ENCODE measurements at regions not wholly inside any gene's neighbourhood (a gene's known extent, or its start where the extent isn't known, plus 50 kb on each side); places are given as distances from the start of the nearest gene placed in this dataset.

DNA sequence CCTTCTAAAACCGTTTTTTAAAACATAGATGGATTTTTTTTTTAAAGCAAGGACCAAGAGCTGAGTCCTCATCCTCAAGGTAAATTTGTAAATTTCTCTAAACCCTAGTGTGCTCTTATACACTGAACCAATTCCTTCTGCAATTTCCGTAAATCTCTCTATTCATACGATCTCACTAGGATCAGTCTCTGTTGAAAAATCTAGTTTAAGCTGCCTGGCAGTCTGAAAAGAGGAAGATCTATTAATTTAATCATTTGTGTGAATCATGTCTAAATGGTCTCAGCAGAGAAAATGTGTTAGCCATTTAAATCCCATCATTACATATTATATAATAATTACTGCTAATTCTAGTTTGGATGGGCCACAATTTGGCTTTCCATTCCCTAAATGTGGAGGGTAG is 184.2 kb upstream of the TSHZ2 start:
- no peak overlapping the region for H3K27ac Mint-ChIP-seq
- TF ChIP-seq, protein P1, sequence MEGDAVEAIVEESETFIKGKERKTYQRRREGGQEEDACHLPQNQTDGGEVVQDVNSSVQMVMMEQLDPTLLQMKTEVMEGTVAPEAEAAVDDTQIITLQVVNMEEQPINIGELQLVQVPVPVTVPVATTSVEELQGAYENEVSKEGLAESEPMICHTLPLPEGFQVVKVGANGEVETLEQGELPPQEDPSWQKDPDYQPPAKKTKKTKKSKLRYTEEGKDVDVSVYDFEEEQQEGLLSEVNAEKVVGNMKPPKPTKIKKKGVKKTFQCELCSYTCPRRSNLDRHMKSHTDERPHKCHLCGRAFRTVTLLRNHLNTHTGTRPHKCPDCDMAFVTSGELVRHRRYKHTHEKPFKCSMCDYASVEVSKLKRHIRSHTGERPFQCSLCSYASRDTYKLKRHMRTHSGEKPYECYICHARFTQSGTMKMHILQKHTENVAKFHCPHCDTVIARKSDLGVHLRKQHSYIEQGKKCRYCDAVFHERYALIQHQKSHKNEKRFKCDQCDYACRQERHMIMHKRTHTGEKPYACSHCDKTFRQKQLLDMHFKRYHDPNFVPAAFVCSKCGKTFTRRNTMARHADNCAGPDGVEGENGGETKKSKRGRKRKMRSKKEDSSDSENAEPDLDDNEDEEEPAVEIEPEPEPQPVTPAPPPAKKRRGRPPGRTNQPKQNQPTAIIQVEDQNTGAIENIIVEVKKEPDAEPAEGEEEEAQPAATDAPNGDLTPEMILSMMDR (IDR thresholded peaks at IDR 0.05) = no peak
- no peaks in the 10 kb centered on the region for H3K27me3 Mint-ChIP-seq (ENCODE audit: insufficient read depth)
- no peak overlapping the region for H3K4me3 Mint-ChIP-seq
- peaks cover 36% of the 10 kb centered on the region for H3K9me3 Mint-ChIP-seq
- peaks cover 4% of the 10 kb centered on the region; the same call in 1 of the 2 replicates for H3K36me3 Mint-ChIP-seq (ENCODE audit: low read depth)
- no peak for DNase-seq
- no peaks in the 10 kb centered on the region for H3K4me1 Mint-ChIP-seq (ENCODE audit: low read depth)

DNA sequence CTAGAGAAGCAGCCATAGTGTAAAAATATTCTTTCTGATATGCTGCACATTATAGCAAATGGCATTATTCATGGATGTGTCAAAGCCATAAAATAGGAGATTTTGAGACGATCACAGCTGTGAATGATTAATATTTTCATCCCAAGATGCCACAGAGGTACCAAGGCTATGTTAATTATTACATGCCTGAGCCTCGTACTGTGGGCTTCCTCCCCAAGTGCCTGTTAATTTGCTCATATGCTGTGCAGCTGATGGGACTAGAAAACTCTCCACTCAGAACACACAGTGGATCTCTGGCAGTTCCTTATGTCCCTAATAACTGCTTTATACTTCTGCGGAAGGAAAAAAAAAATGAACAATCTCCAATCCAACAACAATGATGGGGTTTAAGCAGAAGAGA is 184.9 kb upstream of the TSHZ2 start:
- peaks cover 4% of the 10 kb centered on the region; the same call in 1 of the 2 replicates for H3K36me3 Mint-ChIP-seq (ENCODE audit: low read depth)
- H3K27ac Mint-ChIP-seq = no peak overlapping the region
- TF ChIP-seq, protein P1 (IDR thresholded peaks at IDR 0.05) = no peak
- no peaks in the 10 kb centered on the region for H3K4me1 Mint-ChIP-seq (ENCODE audit: low read depth)
- no peaks in the 10 kb centered on the region for H3K27me3 Mint-ChIP-seq (ENCODE audit: insufficient read depth)
- peaks cover 36% of the 10 kb centered on the region for H3K9me3 Mint-ChIP-seq
- no peak for DNase-seq
- H3K4me3 Mint-ChIP-seq = no peak overlapping the region

DNA sequence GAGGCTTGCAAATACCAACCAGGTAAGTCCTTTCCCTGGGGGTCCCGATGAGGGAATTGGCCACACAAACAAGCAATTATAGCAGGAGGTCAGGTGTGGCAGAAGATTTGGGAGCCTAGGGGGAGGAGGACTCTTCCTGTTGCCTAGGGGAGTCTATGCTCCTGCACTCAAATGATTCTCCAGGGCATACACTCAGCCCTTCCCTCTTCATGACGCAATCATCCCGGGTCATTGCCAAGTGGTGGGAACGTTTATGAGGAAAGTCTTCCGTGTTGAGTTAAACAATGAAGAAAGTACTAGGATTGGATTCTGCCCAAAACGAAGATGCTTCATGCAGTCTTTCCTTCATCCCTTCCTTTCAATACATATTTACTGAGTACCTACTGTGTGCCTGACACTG is 186.5 kb upstream of the TSHZ2 start:
- Mint-ChIP-seq H3K9me3 (peaks cover 35% of the 10 kb centered on the region), H3K27ac (no peak overlapping the region), H3K4me1 (ENCODE audit: low read depth) (no peaks in the 10 kb centered on the region), H3K27me3 (ENCODE audit: insufficient read depth) (peaks cover 1% of the 10 kb centered on the region; the same call in 1 of the 2 replicates), H3K4me3 (no peak overlapping the region), H3K36me3 (ENCODE audit: low read depth) (peaks cover 4% of the 10 kb centered on the region; the same call in 1 of the 2 replicates)
- no peak for DNase-seq
- TF ChIP-seq, protein P1 (IDR thresholded peaks at IDR 0.05) = no peak

DNA sequence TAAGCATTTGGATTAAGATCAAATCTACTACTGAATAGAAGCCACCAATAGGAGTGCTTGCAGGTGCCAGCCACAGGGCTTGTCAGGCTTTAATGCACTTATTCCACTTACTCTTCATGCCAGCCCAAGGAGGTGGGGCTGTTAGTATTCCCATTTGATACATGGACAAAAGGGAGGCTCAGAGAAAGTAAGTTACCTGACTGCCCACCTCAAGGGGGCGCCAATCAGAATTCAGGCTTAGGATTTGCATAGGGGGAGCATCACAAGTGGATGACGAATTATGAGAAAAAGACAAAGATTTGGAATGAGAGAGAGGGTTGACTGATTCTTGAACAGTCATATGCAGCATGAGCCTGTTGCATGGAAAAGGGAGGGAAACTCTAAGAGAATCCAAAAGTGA is 188.4 kb upstream of the TSHZ2 start:
- H3K4me3 Mint-ChIP-seq = no peak overlapping the region
- no peak overlapping the region for H3K27ac Mint-ChIP-seq
- peaks cover 1% of the 10 kb centered on the region; the same call in 1 of the 2 replicates for H3K27me3 Mint-ChIP-seq (ENCODE audit: insufficient read depth)
- no peaks in the 10 kb centered on the region for H3K4me1 Mint-ChIP-seq (ENCODE audit: low read depth)
- peaks cover 32% of the 10 kb centered on the region for H3K9me3 Mint-ChIP-seq
- peaks cover 4% of the 10 kb centered on the region; the same call in 1 of the 2 replicates for H3K36me3 Mint-ChIP-seq (ENCODE audit: low read depth)
- DNase-seq = no peak
- TF ChIP-seq, protein P1 (IDR thresholded peaks at IDR 0.05) = 0 out of 2 replicates have a peak, but pooled peaks have one; percentile 20

DNA sequence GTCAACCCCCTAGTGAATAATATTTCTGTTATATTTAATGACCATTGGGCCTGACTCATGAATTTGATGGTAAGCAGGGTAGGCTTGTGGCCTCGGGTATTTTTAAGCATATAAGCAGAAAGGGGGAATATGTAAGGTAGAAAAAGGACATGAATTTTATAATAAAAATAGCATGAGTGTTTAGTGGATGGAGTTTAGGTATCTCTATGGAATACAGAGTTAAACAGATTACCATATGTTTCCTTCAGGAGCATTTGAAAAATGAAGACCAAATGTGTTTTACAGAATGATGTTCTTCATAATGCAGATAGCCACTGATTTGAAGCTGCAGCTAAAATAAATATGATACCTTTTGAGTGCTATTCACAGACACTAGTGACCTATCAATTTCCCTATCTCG is 191.7 kb upstream of the TSHZ2 start:
- Mint-ChIP-seq H3K27ac (no peak overlapping the region), H3K4me1 (ENCODE audit: low read depth) (no peaks in the 10 kb centered on the region), H3K9me3 (peaks cover 29% of the 10 kb centered on the region), H3K36me3 (ENCODE audit: low read depth) (no peaks in the 10 kb centered on the region), H3K4me3 (no peak overlapping the region), H3K27me3 (ENCODE audit: insufficient read depth) (peaks cover 1% of the 10 kb centered on the region; the same call in 1 of the 2 replicates)
- no peak for DNase-seq
- TF ChIP-seq, protein P1 (IDR thresholded peaks at IDR 0.05) = no peak

DNA sequence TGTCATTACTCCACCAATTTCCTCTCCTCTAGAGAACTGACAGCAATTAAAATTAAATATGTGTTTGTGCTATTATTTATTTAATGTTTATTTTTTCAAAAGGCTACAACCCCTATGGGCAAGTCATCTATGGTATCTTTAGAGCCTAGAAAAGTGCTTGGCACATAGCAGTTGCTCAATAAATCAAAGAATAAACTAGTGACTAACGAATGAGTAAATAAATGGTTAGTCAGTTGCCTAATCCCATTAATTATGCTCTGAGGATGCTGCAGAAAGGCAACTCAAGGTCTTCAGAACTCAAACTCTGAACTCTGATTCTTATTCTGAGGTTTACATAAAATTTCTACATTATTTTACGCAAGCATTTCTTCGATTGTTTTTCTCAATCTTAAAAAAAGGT is 193.0 kb upstream of the TSHZ2 start:
- H3K4me3 Mint-ChIP-seq = no peak overlapping the region
- peaks cover 27% of the 10 kb centered on the region for H3K9me3 Mint-ChIP-seq
- peaks cover 1% of the 10 kb centered on the region; the same call in 1 of the 2 replicates for H3K27me3 Mint-ChIP-seq (ENCODE audit: insufficient read depth)

More for the DNA sequence above, 193.0 kb upstream of the TSHZ2 start:
- Mint-ChIP-seq H3K36me3 (ENCODE audit: low read depth) (no peaks in the 10 kb centered on the region), H3K4me1 (ENCODE audit: low read depth) (no peaks in the 10 kb centered on the region), H3K27ac (no peak overlapping the region)
- no peak for DNase-seq
- TF ChIP-seq, protein P1 (IDR thresholded peaks at IDR 0.05) = no peak
